Fibroblast of villous mesenchyme (primary cell): ENCODE measurements at regions not wholly inside any gene's neighbourhood (a gene's known extent, or its start where the extent isn't known, plus 50 kb on each side); places are given as distances from the start of the nearest gene placed in this dataset.

Source experiments
- DNase-seq: peaks from one replicate; pipeline ENCODE4 v3.0.0-alpha.2; 2010; ENCODE audit warnings: low read depth
- H3K4me3 ChIP-seq: 2 replicates; pipeline ENCODE4 v1.5.1; 2011; ENCODE audit warnings: low read depth, mild to moderate bottlenecking, low read length
- CTCF ChIP-seq: IDR thresholded peaks from 2 replicates; pipeline ENCODE4 v1.5.1; 2012; ENCODE audit warnings: low read depth, mild to moderate bottlenecking, low read length; ENCODE audit not compliant: insufficient read depth

GRCh38 chr6:168228676-168229367, 90.8 kb downstream of the DACT2 start:
- no peak for DNase-seq
- no peak overlapping the region for H3K4me3 ChIP-seq
- no peak for TF ChIP-seq CTCF

- TF ChIP-seq CTCF = no peak
- no peak for DNase-seq
- no peak overlapping the region for H3K4me3 ChIP-seq
Measured at GRCh38 chr6:168227840-168228239, 91.7 kb downstream of the DACT2 start.

GRCh38 chr6:168226902-168227318, 92.7 kb downstream of the DACT2 start:
- H3K4me3 ChIP-seq = no peak overlapping the region
- DNase-seq = no peak
- no peak for TF ChIP-seq CTCF

GRCh38 chr6:168226061-168226752, 93.4 kb downstream of the DACT2 start:
- H3K4me3 ChIP-seq = no peak overlapping the region
- no peak for TF ChIP-seq CTCF
- DNase-seq = no peak

GRCh38 chr6:168225471-168225911, 94.1 kb downstream of the DACT2 start:
- TF ChIP-seq CTCF = no peak
- no peak overlapping the region for H3K4me3 ChIP-seq
- DNase-seq = no peak

GRCh38 chr6:168223755-168224154, 95.8 kb downstream of the DACT2 start:
- no peak overlapping the region for H3K4me3 ChIP-seq
- DNase-seq = no peak
- no peak for TF ChIP-seq CTCF

GRCh38 chr6:168223150-168223549, 96.4 kb downstream of the DACT2 start:
- DNase-seq = no peak
- H3K4me3 ChIP-seq = no peak overlapping the region
- TF ChIP-seq CTCF = no peak
